Tibial artery (tissue), 4 donors: ENCODE measurements at regions not wholly inside any gene's neighbourhood (a gene's known extent, or its start where the extent isn't known, plus 50 kb on each side); places are given as distances from the start of the nearest gene placed in this dataset.
"Not testable (repeated sequence)": the region's sequence is repeated elsewhere in the genome, so short reads cannot be mapped to it uniquely, and the experiment has no call there.

Experiments used
- DNase-seq, 2 donors: peaks; one replicate each; pipeline ENCODE4 v3.0.0-alpha.2; 2019
- H3K27ac ChIP-seq, 2 donors: fragments of 200-600 bp; sonication (generic) in 1 of 2; 1 replicate in 1 of 2; 2 replicates in 1 of 2; pipeline ENCODE4 v1.5.1; 2018 to 2019; ENCODE audit warnings: mild to moderate bottlenecking in 1 of 2
- H3K27me3 ChIP-seq, 2 donors: fragments of 200-600 bp; sonication (generic) in 1 of 2; one replicate each; pipeline versions ENCODE4 v1.5.1 to v1.6.0; 2016 to 2019
- H3K36me3 ChIP-seq, 3 donors: fragments of 200-600 bp; sonication (generic) in 2 of 3; one replicate each; pipeline ENCODE4 v1.5.1; 2016 to 2019; ENCODE audit warnings: mild to moderate bottlenecking in 2 of 3
- H3K4me1 ChIP-seq, 4 donors: fragments of 200-600 bp; sonication (generic) in 2 of 4; 1 replicate in 3 of 4; 2 replicates in 1 of 4; pipeline ENCODE4 v1.5.1; 2016 to 2019
- H3K4me3 ChIP-seq, 2 donors: fragments of 200-600 bp; sonication (generic) in 1 of 2; 1 replicate in 1 of 2; 2 replicates in 1 of 2; pipeline ENCODE4 v1.5.1; 2018 to 2019; ENCODE audit warnings: mild to moderate bottlenecking in 2 of 2
- H3K9me3 ChIP-seq, 3 donors: fragments of 200-600 bp; sonication (generic) in 1 of 3; one replicate each; pipeline ENCODE4 v1.5.1; 2016 to 2019
- CTCF ChIP-seq, 2 experiments: fragments of 200-600 bp in 1 of 2; fragments of 450-650 bp in 1 of 2; IDR thresholded peaks; one replicate each; pipeline ENCODE4 v1.5.1; 2017 to 2019; ENCODE audit warnings: antibody characterized with exemption in 2 of 2, mild to moderate bottlenecking in 1 of 2, moderate library complexity in 1 of 2
- intact Hi-C: fragments of 100-400 bp; cut with DNase I; formaldehyde crosslinking; loops from one replicate; pipeline ENCODE4 v1.15.0; 2023; ENCODE audit warnings: low total_unique reads

GRCh38 chr16:60771138-60771537 lies 1265.1 kb downstream of the CDH8 start:
- H3K27ac ChIP-seq: no peak overlapping the region
- no peak overlapping the region for H3K4me3 ChIP-seq
- DNase-seq: no peak
- no peaks in the 10 kb centered on the region for H3K36me3 ChIP-seq
- TF ChIP-seq CTCF (IDR thresholded peaks at IDR 0.05): no peak
- peaks cover 0 to 4% (median 0%) of the 10 kb centered on the region in 3 donors for H3K9me3 ChIP-seq
- intact Hi-C loops: no loop called here
- no peaks in the 10 kb centered on the region for H3K4me1 ChIP-seq
- no peaks in the 10 kb centered on the region for H3K27me3 ChIP-seq

- intact Hi-C loops, H3K4me3 ChIP-seq, H3K9me3 ChIP-seq, H3K4me1 ChIP-seq, DNase-seq, H3K27ac ChIP-seq, H3K27me3 ChIP-seq, H3K36me3 ChIP-seq: not testable (repeated sequence)
Measured at GRCh38 chr16:60770384-60770783, 1265.9 kb downstream of the CDH8 start.

GRCh38 chr16:60763869-60764268 lies 1272.4 kb downstream of the CDH8 start:
- no peak for DNase-seq
- TF ChIP-seq CTCF (IDR thresholded peaks at IDR 0.05): no peak
- no peaks in the 10 kb centered on the region for H3K27me3 ChIP-seq
- H3K36me3 ChIP-seq: no peaks in the 10 kb centered on the region
- no peaks in the 10 kb centered on the region for H3K9me3 ChIP-seq
- no peak overlapping the region for H3K27ac ChIP-seq
- H3K4me3 ChIP-seq: no peak overlapping the region
- H3K4me1 ChIP-seq: no peaks in the 10 kb centered on the region
- intact Hi-C loops: no loop called here

- Histone ChIP-seq H3K27ac (no peak overlapping the region), H3K36me3 (no peaks in the 10 kb centered on the region), H3K4me1 (no peaks in the 10 kb centered on the region), H3K4me3 (no peak overlapping the region), H3K27me3 (no peaks in the 10 kb centered on the region), H3K9me3 (no peaks in the 10 kb centered on the region)
- intact Hi-C loops: no loop called here
- no peak for TF ChIP-seq CTCF (IDR thresholded peaks at IDR 0.05)
- DNase-seq: no peak
Measured at GRCh38 chr16:60755907-60756306, 1280.3 kb downstream of the CDH8 start.

GRCh38 chr16:60748366-60748765 lies 1287.9 kb downstream of the CDH8 start:
- DNase-seq: no peak
- Histone ChIP-seq H3K4me3 (no peak overlapping the region), H3K27ac (no peak overlapping the region), H3K9me3 (no peaks in the 10 kb centered on the region), H3K36me3 (no peaks in the 10 kb centered on the region), H3K4me1 (no peaks in the 10 kb centered on the region), H3K27me3 (no peaks in the 10 kb centered on the region)
- no peak for TF ChIP-seq CTCF (IDR thresholded peaks at IDR 0.05)
- intact Hi-C loops: no loop called here

GRCh38 chr16:60744198-60744597 lies 1292.0 kb downstream of the CDH8 start:
- Histone ChIP-seq H3K4me3 (no peak overlapping the region), H3K27me3 (no peaks in the 10 kb centered on the region), H3K36me3 (no peaks in the 10 kb centered on the region), H3K27ac (no peak overlapping the region), H3K9me3 (no peaks in the 10 kb centered on the region), H3K4me1 (no peaks in the 10 kb centered on the region)
- DNase-seq: no peak
- no peak for TF ChIP-seq CTCF (IDR thresholded peaks at IDR 0.05)
- intact Hi-C loops: no loop called here
